ENCODE measurements at regions not wholly inside any gene's neighbourhood (a gene's known extent, or its start where the extent isn't known, plus 50 kb on each side); places are given as distances from the start of the nearest gene placed in this dataset.
"Not testable (repeated sequence)": the region's sequence is repeated elsewhere in the genome, so short reads cannot be mapped to it uniquely, and the experiment has no call there.

- Mint-ChIP-seq H3K4me1 (ENCODE audit: low read depth) (no peaks in the 10 kb centered on the region), H3K9me3 (peaks cover 12% of the 10 kb centered on the region), H3K27me3 (no peaks in the 10 kb centered on the region), H3K36me3 (ENCODE audit: low read depth) (no peaks in the 10 kb centered on the region), H3K4me3 (no peak overlapping the region), H3K27ac (no peak overlapping the region)
- intact Hi-C loops (cut with micrococcal nuclease), result no loop called here
Observed at GRCh38 chr16:72464597-72465368, 292.8 kb upstream of the PMFBP1 start.

GRCh38 chr16:72464052-72464451, 292.1 kb upstream of the PMFBP1 start:
- Mint-ChIP-seq H3K4me3 (no peak overlapping the region), H3K27ac (no peak overlapping the region), H3K36me3 (ENCODE audit: low read depth) (no peaks in the 10 kb centered on the region), H3K9me3 (peaks cover 12% of the 10 kb centered on the region), H3K27me3 (no peaks in the 10 kb centered on the region), H3K4me1 (ENCODE audit: low read depth) (no peaks in the 10 kb centered on the region)
- intact Hi-C loops (cut with micrococcal nuclease), result no loop called here

- no peak overlapping the region for H3K4me3 Mint-ChIP-seq
- no peaks in the 10 kb centered on the region for H3K36me3 Mint-ChIP-seq (ENCODE audit: low read depth)
- intact Hi-C loops (cut with micrococcal nuclease), result no loop called here
- H3K27me3 Mint-ChIP-seq, result no peaks in the 10 kb centered on the region
- peaks cover 49% of the 10 kb centered on the region for H3K9me3 Mint-ChIP-seq
- peak overlapping the region; percentile 1 for H3K27ac Mint-ChIP-seq
- H3K4me1 Mint-ChIP-seq (ENCODE audit: low read depth), result peaks cover 12% of the 10 kb centered on the region
Observed at GRCh38 chr16:72458035-72458434, 286.1 kb upstream of the PMFBP1 start.

- intact Hi-C loops (cut with micrococcal nuclease), result no loop called here
- Mint-ChIP-seq H3K27ac (peak overlapping the region; percentile 1), H3K36me3 (ENCODE audit: low read depth) (no peaks in the 10 kb centered on the region), H3K9me3 (peaks cover 49% of the 10 kb centered on the region), H3K27me3 (no peaks in the 10 kb centered on the region), H3K4me3 (no peak overlapping the region), H3K4me1 (ENCODE audit: low read depth) (peaks cover 12% of the 10 kb centered on the region)
Observed at GRCh38 chr16:72457243-72457940, 285.4 kb upstream of the PMFBP1 start.

- H3K36me3 Mint-ChIP-seq (ENCODE audit: low read depth), result no peaks in the 10 kb centered on the region
- H3K4me3 Mint-ChIP-seq, result no peak overlapping the region
- H3K4me1 Mint-ChIP-seq (ENCODE audit: low read depth), result peaks cover 12% of the 10 kb centered on the region
- no peak overlapping the region for H3K27ac Mint-ChIP-seq
- intact Hi-C loops (cut with micrococcal nuclease), result no loop called here
- H3K9me3 Mint-ChIP-seq, result peaks cover 62% of the 10 kb centered on the region
- H3K27me3 Mint-ChIP-seq, result no peaks in the 10 kb centered on the region
Observed at GRCh38 chr16:72455743-72456659, 284.0 kb upstream of the PMFBP1 start.

GRCh38 chr16:72453856-72454255, 281.9 kb upstream of the PMFBP1 start:
- H3K9me3 Mint-ChIP-seq, result peaks cover 70% of the 10 kb centered on the region
- H3K27ac Mint-ChIP-seq; H3K36me3 Mint-ChIP-seq (ENCODE audit: low read depth); intact Hi-C loops (cut with micrococcal nuclease); H3K4me3 Mint-ChIP-seq; H3K27me3 Mint-ChIP-seq: not testable (repeated sequence)
- peaks cover 12% of the 10 kb centered on the region for H3K4me1 Mint-ChIP-seq (ENCODE audit: low read depth)

GRCh38 chr16:72444696-72445095, 272.7 kb upstream of the PMFBP1 start:
- H3K27ac Mint-ChIP-seq, result peak overlapping the region; percentile 74
- peaks cover 14% of the 10 kb centered on the region for H3K9me3 Mint-ChIP-seq
- H3K4me3 Mint-ChIP-seq, result no peak overlapping the region
- peaks cover 12% of the 10 kb centered on the region for H3K4me1 Mint-ChIP-seq (ENCODE audit: low read depth)
- H3K27me3 Mint-ChIP-seq, result no peaks in the 10 kb centered on the region
- H3K36me3 Mint-ChIP-seq (ENCODE audit: low read depth), result no peaks in the 10 kb centered on the region
- intact Hi-C loops (cut with micrococcal nuclease), result no loop called here

- Mint-ChIP-seq H3K27ac (no peak overlapping the region), H3K27me3 (no peaks in the 10 kb centered on the region), H3K4me3 (no peak overlapping the region), H3K9me3 (peaks cover 12% of the 10 kb centered on the region), H3K4me1 (ENCODE audit: low read depth) (peaks cover 12% of the 10 kb centered on the region), H3K36me3 (ENCODE audit: low read depth) (no peaks in the 10 kb centered on the region)
- intact Hi-C loops (cut with micrococcal nuclease), result no loop called here
Observed at GRCh38 chr16:72443809-72444208, 271.9 kb upstream of the PMFBP1 start.

- Mint-ChIP-seq H3K27ac (no peak overlapping the region), H3K4me1 (ENCODE audit: low read depth) (peaks cover 12% of the 10 kb centered on the region), H3K27me3 (no peaks in the 10 kb centered on the region), H3K4me3 (no peak overlapping the region), H3K9me3 (no peaks in the 10 kb centered on the region), H3K36me3 (ENCODE audit: low read depth) (no peaks in the 10 kb centered on the region)
- intact Hi-C loops (cut with micrococcal nuclease), result no loop called here
Observed at GRCh38 chr16:72442385-72443158, 270.6 kb upstream of the PMFBP1 start.

GRCh38 chr16:72437891-72438290, 265.9 kb upstream of the PMFBP1 start:
- Mint-ChIP-seq H3K9me3 (peaks cover 40% of the 10 kb centered on the region), H3K4me1 (ENCODE audit: low read depth) (no peaks in the 10 kb centered on the region), H3K36me3 (ENCODE audit: low read depth) (no peaks in the 10 kb centered on the region), H3K4me3 (no peak overlapping the region), H3K27ac (no peak overlapping the region), H3K27me3 (no peaks in the 10 kb centered on the region)
- intact Hi-C loops (cut with micrococcal nuclease), result no loop called here

- no peaks in the 10 kb centered on the region for H3K36me3 Mint-ChIP-seq (ENCODE audit: low read depth)
- no peak overlapping the region for H3K27ac Mint-ChIP-seq
- intact Hi-C loops (cut with micrococcal nuclease), result no loop called here
- no peaks in the 10 kb centered on the region for H3K27me3 Mint-ChIP-seq
- no peak overlapping the region for H3K4me3 Mint-ChIP-seq
- no peaks in the 10 kb centered on the region for H3K4me1 Mint-ChIP-seq (ENCODE audit: low read depth)
- H3K9me3 Mint-ChIP-seq, result peaks cover 42% of the 10 kb centered on the region
Observed at GRCh38 chr16:72434159-72434558, 262.2 kb upstream of the PMFBP1 start.

GRCh38 chr16:72430121-72430520, 258.2 kb upstream of the PMFBP1 start:
- intact Hi-C loops (cut with micrococcal nuclease), result no loop called here
- peaks cover 24% of the 10 kb centered on the region for H3K9me3 Mint-ChIP-seq
- no peaks in the 10 kb centered on the region for H3K27me3 Mint-ChIP-seq
- H3K4me1 Mint-ChIP-seq (ENCODE audit: low read depth), result no peaks in the 10 kb centered on the region
- no peak overlapping the region for H3K27ac Mint-ChIP-seq
- H3K4me3 Mint-ChIP-seq, result no peak overlapping the region
- no peaks in the 10 kb centered on the region for H3K36me3 Mint-ChIP-seq (ENCODE audit: low read depth)

- no peaks in the 10 kb centered on the region for H3K27me3 Mint-ChIP-seq
- H3K27ac Mint-ChIP-seq, result no peak overlapping the region
- no peaks in the 10 kb centered on the region for H3K36me3 Mint-ChIP-seq (ENCODE audit: low read depth)
- H3K9me3 Mint-ChIP-seq, result peaks cover 19% of the 10 kb centered on the region
- H3K4me3 Mint-ChIP-seq, result no peak overlapping the region
- intact Hi-C loops (cut with micrococcal nuclease), result no loop called here
- H3K4me1 Mint-ChIP-seq (ENCODE audit: low read depth), result no peaks in the 10 kb centered on the region
Observed at GRCh38 chr16:72429671-72430081, 257.7 kb upstream of the PMFBP1 start.
